Left lung (tissue), 4 donors: ENCODE measurements at regions not wholly inside any gene's neighbourhood (a gene's known extent, or its start where the extent isn't known, plus 50 kb on each side); places are given as distances from the start of the nearest gene placed in this dataset.

Experiments
- ATAC-seq: fragments of 200-7000 bp; cut with Tn5 transposase; one replicate; pipeline ENCODE4 v1.9.1; 2020; ENCODE audit warnings: moderate library complexity
- DNase-seq, 4 donors: peaks; one replicate each; pipeline ENCODE4 v3.0.0-alpha.2; 2013 to 2020
- H3K27ac ChIP-seq, 2 donors: fragments of 200-600 bp; sonication (generic) in 1 of 2; one replicate each; pipeline versions ENCODE4 v1.5.0 to v1.8.0; 2020 to 2021
- H3K27me3 ChIP-seq, 2 donors: fragments of 200-600 bp; sonication (generic) in 1 of 2; one replicate each; pipeline versions ENCODE4 v1.5.0 to v1.8.0; 2020 to 2021
- H3K36me3 ChIP-seq, 2 donors: fragments of 200-600 bp; sonication (generic) in 1 of 2; one replicate each; pipeline versions ENCODE4 v1.5.0 to v1.8.0; 2020 to 2021
- H3K4me1 ChIP-seq, 2 donors: fragments of 200-600 bp; one replicate each; pipeline ENCODE4 v1.8.0; 2021
- H3K4me3 ChIP-seq, 2 donors: fragments of 200-600 bp; sonication (generic) in 1 of 2; one replicate each; pipeline versions ENCODE4 v1.5.0 to v1.8.0; 2020 to 2021; ENCODE audit warnings: mild to moderate bottlenecking in 1 of 2
- H3K9me3 ChIP-seq, 2 donors: fragments of 200-600 bp; sonication (generic) in 1 of 2; one replicate each; pipeline versions ENCODE4 v1.5.0 to v1.8.0; 2020 to 2021
- intact Hi-C, 2 donors: fragments of 100-400 bp; cut with DNase I; formaldehyde crosslinking; loops; one replicate each; pipeline versions ENCODE4 v1.11.2 to v1.14.2; 2022
- TF ChIP-seq, protein P1 (sequence below), 2 donors: fragments of 200-600 bp; sonication (generic) in 1 of 2; IDR thresholded peaks; one replicate each; pipeline versions ENCODE4 v1.5.0 to v1.8.0; 2021; ENCODE audit warnings: antibody characterized with exemption in 2 of 2
- donor health status: DM: no; HTN: yes; CAD: no.
- donor health status: DM: no; HTN: no; CAD: no.

DNA sequence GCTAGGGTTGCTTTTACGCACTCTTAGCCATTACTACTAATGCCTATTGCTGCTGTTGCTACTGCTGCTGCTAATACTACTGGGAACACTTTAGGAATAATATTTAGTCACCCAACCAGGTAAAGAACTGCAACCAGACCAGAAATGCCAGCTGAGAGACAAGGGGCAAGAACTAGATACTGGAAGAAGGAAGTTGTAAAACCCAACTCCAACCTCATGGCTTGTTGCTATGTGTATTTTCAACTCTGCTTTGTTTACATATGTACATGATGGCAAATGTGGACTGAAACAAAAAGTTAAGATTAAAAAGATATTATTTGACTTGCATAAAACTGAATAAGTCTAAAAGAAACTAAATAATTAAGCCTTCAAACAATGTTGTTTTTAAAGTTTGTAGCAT lies 177.7 kb downstream of the GNAT3 start:
- no peaks in the 10 kb centered on the region for H3K27me3 ChIP-seq
- intact Hi-C loops, result no loop called here
- ATAC-seq (no peak), DNase-seq (no peak)
- TF ChIP-seq, protein P1, sequence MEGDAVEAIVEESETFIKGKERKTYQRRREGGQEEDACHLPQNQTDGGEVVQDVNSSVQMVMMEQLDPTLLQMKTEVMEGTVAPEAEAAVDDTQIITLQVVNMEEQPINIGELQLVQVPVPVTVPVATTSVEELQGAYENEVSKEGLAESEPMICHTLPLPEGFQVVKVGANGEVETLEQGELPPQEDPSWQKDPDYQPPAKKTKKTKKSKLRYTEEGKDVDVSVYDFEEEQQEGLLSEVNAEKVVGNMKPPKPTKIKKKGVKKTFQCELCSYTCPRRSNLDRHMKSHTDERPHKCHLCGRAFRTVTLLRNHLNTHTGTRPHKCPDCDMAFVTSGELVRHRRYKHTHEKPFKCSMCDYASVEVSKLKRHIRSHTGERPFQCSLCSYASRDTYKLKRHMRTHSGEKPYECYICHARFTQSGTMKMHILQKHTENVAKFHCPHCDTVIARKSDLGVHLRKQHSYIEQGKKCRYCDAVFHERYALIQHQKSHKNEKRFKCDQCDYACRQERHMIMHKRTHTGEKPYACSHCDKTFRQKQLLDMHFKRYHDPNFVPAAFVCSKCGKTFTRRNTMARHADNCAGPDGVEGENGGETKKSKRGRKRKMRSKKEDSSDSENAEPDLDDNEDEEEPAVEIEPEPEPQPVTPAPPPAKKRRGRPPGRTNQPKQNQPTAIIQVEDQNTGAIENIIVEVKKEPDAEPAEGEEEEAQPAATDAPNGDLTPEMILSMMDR (IDR thresholded peaks at IDR 0.05), result no peak
- no peaks in the 10 kb centered on the region for H3K36me3 ChIP-seq
- no peak overlapping the region for H3K4me3 ChIP-seq
- H3K4me1 ChIP-seq, result peaks cover 0 to 4% of the 10 kb centered on the region in 2 donors
- H3K27ac ChIP-seq, result no peak overlapping the region
- H3K9me3 ChIP-seq, result no peaks in the 10 kb centered on the region

GRCh38 chr7:80333040-80333439 lies 178.8 kb downstream of the GNAT3 start:
- Histone ChIP-seq H3K4me1 (peaks cover 0 to 4% of the 10 kb centered on the region in 2 donors), H3K4me3 (no peak overlapping the region), H3K27ac (no peak overlapping the region), H3K36me3 (no peaks in the 10 kb centered on the region), H3K27me3 (no peaks in the 10 kb centered on the region), H3K9me3 (peaks cover 0 to 5% of the 10 kb centered on the region in 2 donors)
- no peak for ATAC-seq
- intact Hi-C loops, result no loop called here
- TF ChIP-seq, protein P1 (IDR thresholded peaks at IDR 0.05), result no peak
- no peak for DNase-seq

DNA sequence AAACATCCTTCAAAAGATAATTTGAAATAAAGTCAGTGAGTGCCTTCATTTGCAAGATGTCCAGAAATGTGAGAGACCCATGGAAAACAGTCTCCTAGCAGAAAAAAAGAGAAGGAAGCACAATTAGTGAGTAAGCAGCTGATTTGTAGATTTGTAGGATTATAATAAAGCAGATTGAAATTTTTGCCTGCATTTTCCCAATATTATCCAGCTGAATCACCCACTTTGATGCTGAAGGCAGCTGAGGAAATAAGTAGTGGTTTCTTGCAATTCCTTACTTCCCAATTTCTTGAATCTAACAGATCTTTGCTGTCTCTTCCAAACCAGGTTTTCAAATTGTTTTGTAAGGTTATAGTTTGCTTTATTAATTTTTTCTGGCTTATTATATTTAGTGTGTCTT lies 181.4 kb downstream of the GNAT3 start:
- H3K4me1 ChIP-seq, result peaks cover 0 to under 1% of the 10 kb centered on the region in 2 donors
- H3K27ac ChIP-seq, result no peak overlapping the region
- H3K27me3 ChIP-seq, result no peaks in the 10 kb centered on the region
- intact Hi-C loops, result no loop called here
- H3K36me3 ChIP-seq, result no peaks in the 10 kb centered on the region
- H3K4me3 ChIP-seq, result no peak overlapping the region
- TF ChIP-seq, protein P1 (IDR thresholded peaks at IDR 0.05), result no peak
- ATAC-seq (no peak), DNase-seq (no peak)
- H3K9me3 ChIP-seq, result peaks cover 0 to 5% of the 10 kb centered on the region in 2 donors

DNA sequence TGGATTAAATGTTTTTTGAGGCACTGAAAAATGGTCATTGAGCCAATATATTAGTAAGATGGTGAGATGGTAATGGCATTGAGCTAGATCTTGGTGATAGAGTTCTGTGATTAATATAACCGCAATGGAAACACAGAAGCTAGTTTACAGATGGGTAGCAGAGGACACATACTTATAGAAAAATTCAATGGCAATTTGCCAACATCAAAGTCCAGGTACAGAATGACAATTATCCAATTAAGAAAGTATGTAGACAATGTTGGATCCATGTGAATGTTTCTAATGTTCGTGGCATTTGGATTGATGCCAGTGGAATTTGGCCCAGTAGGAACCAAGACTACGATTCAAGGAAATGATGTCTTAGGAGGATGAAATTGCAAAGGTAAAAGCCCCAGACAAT lies 187.8 kb downstream of the GNAT3 start:
- no peak overlapping the region for H3K27ac ChIP-seq
- intact Hi-C loops, result no loop called here
- no peaks in the 10 kb centered on the region for H3K36me3 ChIP-seq
- ATAC-seq, result no peak
- H3K4me1 ChIP-seq, result no peaks in the 10 kb centered on the region
- TF ChIP-seq, protein P1 (IDR thresholded peaks at IDR 0.05), result no peak
- H3K4me3 ChIP-seq, result no peak overlapping the region
- no peaks in the 10 kb centered on the region for H3K27me3 ChIP-seq
- no peak for DNase-seq
- H3K9me3 ChIP-seq, result peaks cover 0 to 5% of the 10 kb centered on the region in 2 donors

DNA sequence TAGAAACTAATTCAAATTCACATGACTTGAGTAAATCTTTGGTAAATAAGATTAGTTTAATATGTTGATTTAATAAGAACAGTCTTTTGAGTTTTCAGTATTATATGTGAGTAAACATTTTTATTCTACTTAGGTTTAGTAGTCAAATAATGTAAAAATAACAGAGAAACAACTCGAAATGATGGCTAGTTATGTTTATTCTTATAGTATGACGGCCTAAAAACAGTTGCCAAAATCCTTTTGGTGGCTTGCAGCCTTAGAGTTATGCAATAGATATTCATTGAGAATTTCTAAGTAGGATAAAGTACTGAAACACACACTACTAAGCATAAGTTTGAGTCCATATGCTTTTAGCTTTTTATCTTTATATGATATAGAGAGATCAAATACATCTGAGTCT lies 184.8 kb downstream of the GNAI1 start:
- intact Hi-C loops, result no loop called here
- TF ChIP-seq, protein P1 (IDR thresholded peaks at IDR 0.05), result no peak
- H3K4me3 ChIP-seq, result no peak overlapping the region
- H3K36me3 ChIP-seq, result no peaks in the 10 kb centered on the region
- no peaks in the 10 kb centered on the region for H3K27me3 ChIP-seq
- no peak overlapping the region for H3K27ac ChIP-seq
- no peaks in the 10 kb centered on the region for H3K4me1 ChIP-seq
- no peaks in the 10 kb centered on the region for H3K9me3 ChIP-seq
- no peak for DNase-seq
- no peak for ATAC-seq
